ENCODE measurements at regions not wholly inside any gene's neighbourhood (a gene's known extent, or its start where the extent isn't known, plus 50 kb on each side); places are given as distances from the start of the nearest gene placed in this dataset.

- Histone ChIP-seq H3K4me3 (replicated peaks; ENCODE audit: insufficient read depth, low read length) (no peak overlapping the region), H3K27me3 (ENCODE audit: insufficient read depth, poor library complexity, severe bottlenecking) (no peaks in the 10 kb centered on the region), H3K27ac (replicated peaks) (no peak overlapping the region)
- DNase-seq (ENCODE audit: low read depth in 1 of 2, low spot score in 1 of 2) = no peak
- TF ChIP-seq SPI1 (IDR thresholded peaks at IDR 0.05; ENCODE audit: borderline replicate concordance, low read depth) = no peak
- TF ChIP-seq GABPA (IDR thresholded peaks at IDR 0.05; ENCODE audit: low read depth) = no peak
- no peak for TF ChIP-seq CTCF (IDR thresholded peaks at IDR 0.05; ENCODE audit: insufficient read depth, low read length)
- TF ChIP-seq POLR2AphosphoS5 (IDR thresholded peaks at IDR 0.05; ENCODE audit: low read depth) = no peak
- no peak for TF ChIP-seq REST (IDR thresholded peaks at IDR 0.05; ENCODE audit: insufficient replicate concordance, low read depth)
These were observed 1038.4 kb downstream of the EPHA7 start for GRCh38 chr6:92380803-92381601.

DNA sequence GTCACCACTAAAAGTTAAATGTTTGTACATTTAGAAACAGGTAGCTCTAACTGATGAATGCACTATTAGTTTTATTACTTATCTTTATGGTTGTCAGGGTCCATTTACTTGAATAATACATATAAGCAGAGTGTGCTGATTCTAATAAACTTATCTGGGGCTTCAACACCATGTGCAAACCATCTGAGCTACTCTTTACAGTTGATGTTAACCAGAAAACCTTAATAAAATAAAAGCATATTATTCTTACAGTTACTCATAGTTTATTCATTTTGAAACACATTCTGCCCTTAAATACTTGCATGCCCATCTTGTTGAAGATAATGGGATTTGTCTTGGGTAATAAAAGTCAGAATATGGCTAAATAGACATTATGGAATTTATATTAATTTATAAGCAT is 1042.2 kb downstream of the EPHA7 start:
- no peak overlapping the region for H3K4me3 ChIP-seq (replicated peaks; ENCODE audit: insufficient read depth, low read length)
- DNase-seq (ENCODE audit: low read depth in 1 of 2, low spot score in 1 of 2) = no peak
- H3K27me3 ChIP-seq (ENCODE audit: insufficient read depth, poor library complexity, severe bottlenecking) = no peaks in the 10 kb centered on the region
- TF ChIP-seq SPI1 (IDR thresholded peaks at IDR 0.05; ENCODE audit: borderline replicate concordance, low read depth) (no peak), REST (IDR thresholded peaks at IDR 0.05; ENCODE audit: insufficient replicate concordance, low read depth) (no peak), POLR2AphosphoS5 (IDR thresholded peaks at IDR 0.05; ENCODE audit: low read depth) (no peak), CTCF (IDR thresholded peaks at IDR 0.05; ENCODE audit: insufficient read depth, low read length) (no peak), GABPA (IDR thresholded peaks at IDR 0.05; ENCODE audit: low read depth) (no peak)
- H3K27ac ChIP-seq (replicated peaks) = no peak overlapping the region

DNA sequence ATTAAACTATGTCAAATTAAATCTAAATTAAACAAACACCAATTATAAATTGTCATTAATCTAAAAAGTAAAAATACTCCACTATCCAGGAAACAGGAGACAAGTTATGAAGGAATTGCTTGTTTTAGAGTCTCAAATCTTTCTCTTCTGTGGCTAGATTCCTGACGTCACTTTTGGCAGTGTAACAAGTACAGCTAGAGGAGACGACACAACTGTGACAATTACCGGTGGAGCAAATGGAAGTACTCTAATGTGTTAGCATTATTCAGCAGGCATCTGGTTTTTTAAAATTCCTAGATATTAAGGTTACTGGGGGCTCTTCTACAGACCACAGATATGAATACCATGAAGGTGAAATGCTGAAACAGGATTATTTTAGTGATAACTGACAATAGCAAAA is 1042.7 kb downstream of the EPHA7 start:
- Histone ChIP-seq H3K4me3 (replicated peaks; ENCODE audit: insufficient read depth, low read length) (no peak overlapping the region), H3K27ac (replicated peaks) (no peak overlapping the region), H3K27me3 (ENCODE audit: insufficient read depth, poor library complexity, severe bottlenecking) (no peaks in the 10 kb centered on the region)
- no peak for DNase-seq (ENCODE audit: low read depth in 1 of 2, low spot score in 1 of 2)
- TF ChIP-seq POLR2AphosphoS5 (IDR thresholded peaks at IDR 0.05; ENCODE audit: low read depth) (no peak), GABPA (IDR thresholded peaks at IDR 0.05; ENCODE audit: low read depth) (no peak), REST (IDR thresholded peaks at IDR 0.05; ENCODE audit: insufficient replicate concordance, low read depth) (no peak), CTCF (IDR thresholded peaks at IDR 0.05; ENCODE audit: insufficient read depth, low read length) (no peak), SPI1 (IDR thresholded peaks at IDR 0.05; ENCODE audit: borderline replicate concordance, low read depth) (no peak)
